HepG2 (cell line): ENCODE measurements at regions not wholly inside any gene's neighbourhood (a gene's known extent, or its start where the extent isn't known, plus 50 kb on each side); places are given as distances from the start of the nearest gene placed in this dataset.

Experiments used
- ATAC-seq: fragments of 200-7000 bp; cut with Tn5 transposase; 3 replicates; pipeline ENCODE4 v1.9.1; 2020; ENCODE audit warnings: mild to moderate bottlenecking, moderate library complexity
- BruUV-seq: library from RNA; stranded (reverse); fragments of 400-500 nt; replicated peaks from 2 replicates; lab custom pipeline; 2021; lab: Mats Ljungman, UMichigan
- CTCF ChIA-PET: fragments of 300-600 bp; formaldehyde crosslinking; extraction: SDS; loops from one replicate; lab custom pipeline; 2021; ENCODE audit warnings: low total read pairs, inconsistent platforms, low intra/inter-chr PET ratio; lab: Yijun Ruan, JAX
- POLR2A ChIA-PET: fragments of 350-600 bp; sonication (Branson Sonifier 250); formaldehyde crosslinking; loops from one replicate; lab custom pipeline; 2020; ENCODE audit warnings: antibody characterized with exemption, inconsistent platforms; lab: Yijun Ruan, JAX
- DNase-seq: peaks from one replicate; pipeline ENCODE4 v3.0.0-alpha.2; 2015; ENCODE audit warnings: low spot score
- FAIRE-seq: peaks from 3 replicates; lab custom pipeline; 2011; peaks lifted over from hg19 to GRCh38; lab: Jason Lieb, UNC
- H2AFZ ChIP-seq: one replicate; pipeline ENCODE4 v1.6.1; 2011; ENCODE audit warnings: low read length, inconsistent platforms
- H3K27ac ChIP-seq: fragments of 300-600 bp; 3 replicates; pipeline ENCODE4 v1.8.0; 2011; ENCODE audit warnings: mixed run types, mild to moderate bottlenecking, mixed read lengths, low read length, inconsistent platforms; ENCODE audit not compliant: insufficient read depth; ENCODE audit errors: extremely low read length
- H3K27me3 ChIP-seq, 2 experiments: fragments of 200-600 bp in 1 of 2; 2 replicates in 1 of 2; 3 replicates in 1 of 2; pipeline versions ENCODE4 v1.6.0 to v1.8.0; 2011; ENCODE audit warnings: low read length in 2 of 2, mild to moderate bottlenecking in 2 of 2, moderate library complexity in 2 of 2, inconsistent platforms in 1 of 2; ENCODE audit not compliant: insufficient read depth in 2 of 2, control insufficient read depth in 1 of 2
- H3K36me3 ChIP-seq, 2 experiments: fragments of 200-600 bp in 1 of 2; replicated peaks in 1 of 2; 2 replicates in 1 of 2; 3 replicates in 1 of 2; pipeline versions ENCODE4 v1.5.1 to v1.8.0; 2011; ENCODE audit warnings: low read length in 2 of 2, inconsistent platforms in 1 of 2; ENCODE audit not compliant: insufficient read depth in 2 of 2, control insufficient read depth in 1 of 2
- H3K4me1 ChIP-seq: 2 replicates; pipeline ENCODE4 v1.5.1; 2012; ENCODE audit warnings: low read length, inconsistent platforms; ENCODE audit not compliant: insufficient read depth
- H3K4me2 ChIP-seq: 2 replicates; pipeline ENCODE4 v1.6.0; 2011; ENCODE audit warnings: low read depth, low read length, inconsistent platforms
- H3K4me3 ChIP-seq, 3 experiments: fragments of 200-600 bp in 1 of 3; sonication (generic), shearing (Covaris generic) in 1 of 3; replicated peaks in 1 of 3; 2 replicates each; pipeline ENCODE4 v1.5.1; 2011 to 2016; ENCODE audit warnings: low read length in 3 of 3, inconsistent platforms in 2 of 3, low read depth in 2 of 3, mild to moderate bottlenecking in 2 of 3, control low read depth in 1 of 3, mixed read lengths in 1 of 3; ENCODE audit not compliant: insufficient read depth in 1 of 3
- H3K79me2 ChIP-seq: one replicate; pipeline ENCODE4 v1.6.1; 2011; ENCODE audit warnings: low read length, inconsistent platforms; ENCODE audit not compliant: insufficient read depth
- H3K9ac ChIP-seq: 2 replicates; pipeline ENCODE4 v1.6.0; 2011; ENCODE audit warnings: mild to moderate bottlenecking, low read depth, low read length, inconsistent platforms; ENCODE audit not compliant: insufficient read depth
- H3K9me3 ChIP-seq: 2 replicates; pipeline ENCODE4 v1.5.1; 2012; ENCODE audit warnings: mild to moderate bottlenecking, low read length
- H4K20me1 ChIP-seq: 2 replicates; pipeline ENCODE4 v1.6.0; 2011; ENCODE audit warnings: inconsistent platforms, mild to moderate bottlenecking, low read length, moderate library complexity; ENCODE audit not compliant: insufficient read depth
- ATF7 ChIP-seq, 2 experiments: fragments of 450-650 bp in 1 of 2; sonication (generic) in 1 of 2; formaldehyde crosslinking in 1 of 2; IDR thresholded peaks; 2 replicates each; pipeline versions ENCODE4 v1.4.0 to v1.6.1; 2016 to 2020; ENCODE audit warnings: antibody characterized with exemption in 1 of 2, mild to moderate bottlenecking in 1 of 2, missing genetic modification reagents in 1 of 2
- CEBPG ChIP-seq: IDR thresholded peaks from 2 replicates; pipeline ENCODE4 v1.6.1; 2016
- FOSL1 ChIP-seq: sonication (generic); formaldehyde crosslinking; IDR thresholded peaks from 2 replicates; pipeline ENCODE4 v1.9.0; 2021; ENCODE audit warnings: missing genetic modification reagents, borderline replicate concordance
- GABPB1 ChIP-seq: IDR thresholded peaks from 2 replicates; pipeline ENCODE4 v1.6.1; 2016; ENCODE audit warnings: mild to moderate bottlenecking, missing genetic modification reagents, moderate library complexity, missing compliant biosample characterization
- HNF4A ChIP-seq: sonication (generic); formaldehyde crosslinking; IDR thresholded peaks from 2 replicates; pipeline ENCODE4 v1.4.0; 2020; ENCODE audit warnings: missing genetic modification reagents
- KLF12 ChIP-seq: sonication (generic); formaldehyde crosslinking; IDR thresholded peaks from 2 replicates; pipeline ENCODE4 v1.4.0; 2020; ENCODE audit warnings: missing genetic modification reagents, borderline replicate concordance
- SYNCRIP ChIP-seq: fragments of 200-400 bp; formaldehyde crosslinking; IDR thresholded peaks from 2 replicates; pipeline ENCODE4 v1.6.1; 2018; ENCODE audit warnings: mild to moderate bottlenecking, low read depth, low read length; ENCODE audit not compliant: insufficient read depth
- ZNF367 ChIP-seq: sonication (generic); formaldehyde crosslinking; IDR thresholded peaks from 2 replicates; pipeline ENCODE4 v1.4.0; 2020; ENCODE audit warnings: missing genetic modification reagents, borderline replicate concordance
- ZNF451 ChIP-seq: sonication (generic); formaldehyde crosslinking; IDR thresholded peaks from 2 replicates; pipeline ENCODE4 v1.5.0; 2020; ENCODE audit warnings: mild to moderate bottlenecking, missing genetic modification reagents
- ZNF496 ChIP-seq: sonication (generic); formaldehyde crosslinking; IDR thresholded peaks from 2 replicates; pipeline ENCODE4 v1.8.1; 2023; ENCODE audit warnings: mild to moderate bottlenecking, moderate library complexity, missing genetic modification reagents; ENCODE audit not compliant: insufficient replicate concordance
- ZNF703 ChIP-seq: sonication (generic); formaldehyde crosslinking; IDR thresholded peaks from 2 replicates; pipeline ENCODE4 v1.5.1; 2020; ENCODE audit warnings: missing genetic modification reagents, mild to moderate bottlenecking, moderate library complexity, borderline replicate concordance
- WGBS: methylation state at CpG from one replicate; pipeline ENCODE4 v1.1.6; 2017; ENCODE audit warnings: low lambda C conversion rate; 5-methylcytosine and 5-hydroxymethylcytosine counted together
- in situ Hi-C: cut with HindIII; loops from 2 replicates; pipeline ENCODE4 v1.10.0; 2017; ENCODE audit warnings: low pct_unique_long_range_greater_than_20kb; ENCODE audit not compliant: extremely low pct_ligation_motif_present
- intact Hi-C: fragments of 100-400 bp; cut with micrococcal nuclease; formaldehyde crosslinking; loops from one replicate; pipeline ENCODE4 v1.10.0; 2022; ENCODE audit not compliant: unreplicated experiment
- TF ChIP-seq, protein P1 (sequence below): sonication (generic); formaldehyde crosslinking; IDR thresholded peaks from 2 replicates; pipeline ENCODE4 v1.5.0; 2020; ENCODE audit warnings: mild to moderate bottlenecking, low read depth, missing genetic modification reagents, borderline replicate concordance
- TF ChIP-seq, protein P2 (sequence below): sonication (generic); formaldehyde crosslinking; IDR thresholded peaks from 2 replicates; pipeline ENCODE4 v1.4.0; 2020; ENCODE audit warnings: mild to moderate bottlenecking, missing genetic modification reagents
- TF ChIP-seq, protein P3 (sequence below): sonication (generic); formaldehyde crosslinking; conservative IDR thresholded peaks from 2 replicates; pipeline ENCODE4 v1.4.0; 2020; ENCODE audit warnings: missing genetic modification reagents

DNA sequence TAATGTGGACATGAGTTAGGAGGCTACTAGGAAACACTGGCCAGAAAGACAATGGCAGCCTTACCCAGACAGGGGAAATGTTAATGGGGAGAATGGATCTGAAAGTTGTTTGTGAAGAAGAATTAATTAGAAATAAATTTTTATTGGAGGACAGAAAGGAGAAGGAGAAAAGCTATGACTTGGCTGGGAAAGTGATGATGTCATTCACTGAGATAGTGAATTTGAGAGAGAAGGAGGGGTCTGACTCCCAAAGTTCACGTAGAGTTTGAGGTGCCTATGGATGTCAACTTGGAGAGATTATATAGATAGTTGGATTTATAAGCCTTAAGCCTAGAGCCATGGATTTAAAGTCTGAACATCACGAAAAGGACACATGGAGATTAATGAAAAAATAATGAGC, 144.6 kb upstream of the ZNF521 start:
- ChIA-PET CTCF (no interaction called here), POLR2A (no interaction called here)
- Histone ChIP-seq H3K27ac (no peak overlapping the region), H3K9ac (no peak overlapping the region), H3K36me3 (no peaks in the 10 kb centered on the region), H3K4me1 (no peaks in the 10 kb centered on the region), H3K4me3 (no peak overlapping the region), H4K20me1 (no peaks in the 10 kb centered on the region), H3K4me2 (no peak overlapping the region), H3K27me3 (no peaks in the 10 kb centered on the region), H3K9me3 (no peaks in the 10 kb centered on the region), H3K79me2 (no peaks in the 10 kb centered on the region), H2AFZ (no peak overlapping the region)
- ATAC-seq (no peak), DNase-seq (no peak), FAIRE-seq (no peak)
- intact Hi-C loops (no loop called here), in situ Hi-C loops (no loop called here)
- TF ChIP-seq GABPB1 (no peak), SYNCRIP (no peak), CEBPG (no peak), ZNF367 (CRISPR knock-in tag) (no peak), ZNF496 (CRISPR knock-in tag) (no peak), ATF7 (IDR thresholded peaks at IDR 0.05) (peak; percentile 87), ATF7 (CRISPR knock-in tag; IDR thresholded peaks at IDR 0.05) (no peak)
- TF ChIP-seq, protein P1, sequence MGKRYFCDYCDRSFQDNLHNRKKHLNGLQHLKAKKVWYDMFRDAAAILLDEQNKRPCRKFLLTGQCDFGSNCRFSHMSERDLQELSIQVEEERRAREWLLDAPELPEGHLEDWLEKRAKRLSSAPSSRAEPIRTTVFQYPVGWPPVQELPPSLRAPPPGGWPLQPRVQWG (CRISPR knock-in tag), result no peak
- no TSS peak for BruUV-seq
- WGBS, result 0% methylated on average over 2 of the region's 2 CpGs

DNA sequence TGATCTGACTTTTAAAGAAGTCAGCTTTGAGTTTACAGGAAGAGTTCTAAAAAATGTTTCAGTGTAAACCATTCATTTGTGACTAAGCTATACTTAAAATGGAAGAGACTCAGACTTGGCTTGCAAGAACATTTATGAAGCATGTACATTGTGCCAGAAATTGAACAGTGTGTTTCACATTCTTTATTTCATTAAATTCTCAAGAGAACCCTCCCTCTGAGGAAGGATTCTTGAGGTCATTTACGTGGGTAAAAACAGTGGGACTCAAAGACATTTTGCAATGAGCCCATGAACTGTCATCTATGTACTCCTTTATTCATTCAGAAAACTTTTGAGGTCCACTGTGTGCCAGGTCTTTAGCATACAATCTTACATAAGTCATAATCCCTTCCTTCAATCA, 143.6 kb upstream of the ZNF521 start:
- no peaks in the 10 kb centered on the region for H3K79me2 ChIP-seq
- 0% methylated on average over 1 of the region's 1 CpG for WGBS
- in situ Hi-C loops (no loop called here), intact Hi-C loops (no loop called here)
- no TSS peak for BruUV-seq
- FAIRE-seq (no peak), DNase-seq (no peak), ATAC-seq (no peak)
- H3K4me1 ChIP-seq, result no peaks in the 10 kb centered on the region
- H3K9me3 ChIP-seq, result no peaks in the 10 kb centered on the region
- no peaks in the 10 kb centered on the region for H3K36me3 ChIP-seq
- CTCF ChIA-PET, result no interaction called here
- no peak overlapping the region for H3K9ac ChIP-seq
- no peak overlapping the region for H3K4me2 ChIP-seq
- no peaks in the 10 kb centered on the region for H4K20me1 ChIP-seq
- H3K4me3 ChIP-seq, result no peak overlapping the region
- no peak overlapping the region for H3K27ac ChIP-seq
- POLR2A ChIA-PET, result no interaction called here
- no peaks in the 10 kb centered on the region for H3K27me3 ChIP-seq
- no peak overlapping the region for H2AFZ ChIP-seq
- TF ChIP-seq, protein P2, sequence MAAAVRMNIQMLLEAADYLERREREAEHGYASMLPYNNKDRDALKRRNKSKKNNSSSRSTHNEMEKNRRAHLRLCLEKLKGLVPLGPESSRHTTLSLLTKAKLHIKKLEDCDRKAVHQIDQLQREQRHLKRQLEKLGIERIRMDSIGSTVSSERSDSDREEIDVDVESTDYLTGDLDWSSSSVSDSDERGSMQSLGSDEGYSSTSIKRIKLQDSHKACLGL (CRISPR knock-in tag), result no peak
- TF ChIP-seq ZNF451, result no peak
- TF ChIP-seq KLF12 (CRISPR knock-in tag), result no peak
- TF ChIP-seq ZNF703, result no peak
- no peak for TF ChIP-seq HNF4A (CRISPR knock-in tag)
- TF ChIP-seq, protein P3, sequence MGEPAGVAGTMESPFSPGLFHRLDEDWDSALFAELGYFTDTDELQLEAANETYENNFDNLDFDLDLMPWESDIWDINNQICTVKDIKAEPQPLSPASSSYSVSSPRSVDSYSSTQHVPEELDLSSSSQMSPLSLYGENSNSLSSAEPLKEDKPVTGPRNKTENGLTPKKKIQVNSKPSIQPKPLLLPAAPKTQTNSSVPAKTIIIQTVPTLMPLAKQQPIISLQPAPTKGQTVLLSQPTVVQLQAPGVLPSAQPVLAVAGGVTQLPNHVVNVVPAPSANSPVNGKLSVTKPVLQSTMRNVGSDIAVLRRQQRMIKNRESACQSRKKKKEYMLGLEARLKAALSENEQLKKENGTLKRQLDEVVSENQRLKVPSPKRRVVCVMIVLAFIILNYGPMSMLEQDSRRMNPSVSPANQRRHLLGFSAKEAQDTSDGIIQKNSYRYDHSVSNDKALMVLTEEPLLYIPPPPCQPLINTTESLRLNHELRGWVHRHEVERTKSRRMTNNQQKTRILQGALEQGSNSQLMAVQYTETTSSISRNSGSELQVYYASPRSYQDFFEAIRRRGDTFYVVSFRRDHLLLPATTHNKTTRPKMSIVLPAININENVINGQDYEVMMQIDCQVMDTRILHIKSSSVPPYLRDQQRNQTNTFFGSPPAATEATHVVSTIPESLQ (CRISPR knock-in tag), result no peak
- TF ChIP-seq FOSL1 (CRISPR knock-in tag), result no peak
